Right lobe of liver (tissue), 4 donors: ENCODE measurements at regions not wholly inside any gene's neighbourhood (a gene's known extent, or its start where the extent isn't known, plus 50 kb on each side); places are given as distances from the start of the nearest gene placed in this dataset.

ENCODE experiments used
- POLR2A ChIP-seq: fragments of 450-650 bp; IDR thresholded peaks from one replicate; pipeline ENCODE4 v1.6.1; 2017; ENCODE audit warnings: antibody characterized with exemption, mild to moderate bottlenecking
- TF ChIP-seq, protein P1 (sequence below), 4 donors: fragments of 200-600 bp in 3 of 4; fragments of 450-650 bp in 1 of 4; IDR thresholded peaks; one replicate each; pipeline versions ENCODE4 v1.5.1 to v1.8.0; 2016 to 2022; ENCODE audit warnings: antibody characterized with exemption in 4 of 4, mild to moderate bottlenecking in 2 of 4
- donor health status: DM: no; HTN: no; CAD: no.
- donor health status: DM: no; HTN: no; CAD: no.
- donor health status: DM: no; HTN: yes; CAD: no.

DNA sequence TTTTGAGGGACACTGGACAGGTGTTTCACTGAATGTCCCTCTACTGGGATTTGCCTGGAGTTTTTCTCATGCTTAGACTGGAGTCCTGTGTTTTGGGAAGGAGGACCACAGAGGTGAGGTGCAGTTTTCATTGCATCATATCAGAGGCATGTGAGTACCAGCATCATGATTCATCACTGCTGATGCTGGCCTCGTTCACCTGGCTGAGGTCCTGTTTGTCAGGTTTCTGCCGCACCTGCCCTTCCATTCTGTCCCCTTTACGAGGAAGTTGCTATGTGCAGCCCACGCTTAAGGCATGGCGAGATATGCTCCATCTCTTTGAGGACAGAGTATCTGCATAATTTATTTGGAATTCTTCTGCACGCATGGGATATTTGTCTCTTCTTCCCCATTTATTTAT, 162.1 kb downstream of the TENT4A start:
- TF ChIP-seq, protein P1, sequence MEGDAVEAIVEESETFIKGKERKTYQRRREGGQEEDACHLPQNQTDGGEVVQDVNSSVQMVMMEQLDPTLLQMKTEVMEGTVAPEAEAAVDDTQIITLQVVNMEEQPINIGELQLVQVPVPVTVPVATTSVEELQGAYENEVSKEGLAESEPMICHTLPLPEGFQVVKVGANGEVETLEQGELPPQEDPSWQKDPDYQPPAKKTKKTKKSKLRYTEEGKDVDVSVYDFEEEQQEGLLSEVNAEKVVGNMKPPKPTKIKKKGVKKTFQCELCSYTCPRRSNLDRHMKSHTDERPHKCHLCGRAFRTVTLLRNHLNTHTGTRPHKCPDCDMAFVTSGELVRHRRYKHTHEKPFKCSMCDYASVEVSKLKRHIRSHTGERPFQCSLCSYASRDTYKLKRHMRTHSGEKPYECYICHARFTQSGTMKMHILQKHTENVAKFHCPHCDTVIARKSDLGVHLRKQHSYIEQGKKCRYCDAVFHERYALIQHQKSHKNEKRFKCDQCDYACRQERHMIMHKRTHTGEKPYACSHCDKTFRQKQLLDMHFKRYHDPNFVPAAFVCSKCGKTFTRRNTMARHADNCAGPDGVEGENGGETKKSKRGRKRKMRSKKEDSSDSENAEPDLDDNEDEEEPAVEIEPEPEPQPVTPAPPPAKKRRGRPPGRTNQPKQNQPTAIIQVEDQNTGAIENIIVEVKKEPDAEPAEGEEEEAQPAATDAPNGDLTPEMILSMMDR (IDR thresholded peaks at IDR 0.05) = no peak
- no peak for TF ChIP-seq POLR2A
